Stimulated activated CD4-positive, alpha-beta T cell treated with anti-CD3 and anti-CD28 coated beads, Interleukin-4, amount 100 ng/mL, for 24 hours (primary cell): ENCODE measurements at regions not wholly inside any gene's neighbourhood (a gene's known extent, or its start where the extent isn't known, plus 50 kb on each side); places are given as distances from the start of the nearest gene placed in this dataset.

Source experiments
- DNase-seq: peaks from one replicate; pipeline ENCODE4 v3.0.0-alpha.2; 2020

DNA sequence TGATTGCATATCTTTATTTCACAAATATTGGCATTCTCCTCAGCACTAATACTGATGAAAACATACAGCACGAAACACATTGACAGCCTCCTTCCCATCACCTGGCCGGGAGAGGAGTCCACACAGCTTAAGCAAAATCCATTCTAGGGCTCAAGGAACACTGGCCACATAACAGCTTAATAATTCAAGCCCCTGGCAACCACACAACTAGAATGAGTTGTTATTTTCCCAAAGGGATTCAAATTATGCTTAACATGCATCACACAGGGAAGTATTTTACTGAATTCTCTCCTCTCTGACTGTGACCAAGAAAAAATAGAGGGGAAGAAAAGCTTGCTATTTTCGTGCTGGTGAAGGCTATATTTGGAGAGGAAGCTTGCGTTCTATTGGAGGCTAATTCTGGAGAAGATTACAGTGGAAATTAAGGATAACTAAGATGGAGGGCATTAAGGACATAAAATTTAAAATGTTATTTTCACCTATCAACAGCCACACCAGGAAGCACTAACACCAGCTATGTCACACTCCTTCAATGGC, 198.5 kb downstream of the ADGRG6 start:
- DNase-seq: no peak

DNA sequence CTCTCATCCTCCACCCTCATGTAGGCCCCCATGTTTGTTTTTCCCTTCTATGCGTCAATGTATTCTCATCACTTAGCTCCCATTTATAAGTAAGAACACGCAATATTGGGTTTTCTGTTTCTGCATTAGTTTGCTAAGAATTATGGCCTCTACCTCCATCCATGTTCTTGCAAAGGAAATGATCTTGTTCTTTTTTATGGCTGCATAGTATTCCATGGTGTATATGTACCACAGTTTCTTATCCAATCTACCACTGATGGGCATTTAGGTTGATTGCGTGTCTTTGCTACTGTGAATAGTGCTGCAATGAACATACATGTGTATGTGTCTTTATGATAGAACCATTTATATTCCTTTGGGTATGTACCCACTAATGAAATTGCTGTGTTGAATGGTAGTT, 200.0 kb downstream of the ADGRG6 start:
- DNase-seq: no peak

DNA sequence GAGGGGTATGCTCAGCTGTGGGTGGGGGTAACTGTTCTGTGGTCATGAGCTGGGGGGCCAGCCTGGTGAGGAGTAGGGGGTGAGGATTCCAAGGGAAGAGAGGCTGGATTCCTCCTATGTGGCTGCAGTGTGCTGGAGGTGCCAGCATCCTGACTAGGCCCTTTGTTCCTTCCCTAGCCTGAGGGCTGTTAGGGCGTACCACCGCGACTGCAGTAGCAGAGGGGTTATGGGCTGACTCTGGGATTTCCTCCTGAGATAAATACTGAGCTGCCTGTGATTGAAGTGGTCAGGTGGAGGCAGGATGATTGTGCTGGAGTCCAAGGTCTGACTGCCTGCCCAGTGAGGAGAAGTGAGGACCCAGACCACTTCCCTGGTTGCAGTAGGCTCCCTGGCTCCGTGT, 205.3 kb downstream of the ADGRG6 start:
- DNase-seq: no peak

DNA sequence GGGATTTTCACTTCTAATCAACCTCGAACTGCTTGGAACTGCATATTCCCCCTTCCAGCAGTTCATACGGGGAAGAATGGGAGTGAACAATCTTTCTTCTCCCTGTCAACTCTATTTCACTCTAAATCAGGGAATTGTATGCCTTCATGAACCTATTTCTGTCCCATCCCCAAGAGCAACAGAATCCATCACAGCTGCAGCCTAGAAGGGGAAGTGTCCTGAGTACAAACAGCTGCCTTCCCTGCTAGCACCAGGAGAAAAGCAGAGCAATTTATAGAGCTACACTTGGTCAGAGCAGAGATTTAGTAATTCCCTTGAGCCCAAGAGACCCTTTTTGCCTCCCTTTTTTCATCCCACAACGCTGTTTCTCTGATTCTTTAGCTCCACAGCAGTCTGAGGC, 208.4 kb downstream of the ADGRG6 start:
- no peak for DNase-seq

DNA sequence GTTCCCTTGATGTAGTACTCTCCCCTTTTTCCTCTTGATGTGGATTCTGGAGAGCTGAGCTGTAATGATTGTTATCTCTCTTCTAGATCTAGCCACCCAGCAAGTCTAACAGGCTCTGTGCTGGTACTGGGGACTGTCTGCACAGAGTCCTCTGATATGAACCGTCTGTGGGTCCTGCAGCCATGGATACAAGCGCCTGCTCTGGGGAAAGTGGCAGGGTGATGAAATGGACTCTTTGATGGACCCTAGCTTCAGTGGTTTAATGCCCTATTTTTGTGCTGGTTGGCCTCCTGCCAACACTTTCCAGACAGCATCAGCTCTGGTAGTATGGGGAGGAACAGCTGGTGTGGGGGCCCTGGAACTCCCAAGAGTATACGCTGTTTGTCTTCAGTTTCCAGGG, 216.3 kb downstream of the ADGRG6 start:
- DNase-seq: no peak

DNA sequence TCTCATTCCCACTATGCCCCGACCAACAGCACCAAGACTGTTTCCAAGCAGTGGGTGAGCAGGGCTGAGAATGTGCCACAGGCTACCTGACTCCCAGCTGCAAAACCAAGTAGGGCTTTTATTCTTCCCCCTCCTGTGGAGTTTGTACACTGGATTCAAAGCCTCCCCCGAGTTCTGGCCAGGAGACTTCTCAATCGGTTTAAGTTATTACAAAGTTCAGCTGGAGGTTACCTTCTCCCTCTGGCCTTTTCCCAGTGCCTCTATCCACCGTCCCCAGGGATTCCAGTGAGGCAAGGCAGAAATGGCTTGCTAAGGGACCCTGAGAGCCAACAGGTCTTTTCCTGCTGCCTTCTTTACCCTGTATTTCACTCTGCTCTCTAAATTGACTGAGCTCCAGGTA, 217.0 kb downstream of the ADGRG6 start:
- DNase-seq: no peak

DNA sequence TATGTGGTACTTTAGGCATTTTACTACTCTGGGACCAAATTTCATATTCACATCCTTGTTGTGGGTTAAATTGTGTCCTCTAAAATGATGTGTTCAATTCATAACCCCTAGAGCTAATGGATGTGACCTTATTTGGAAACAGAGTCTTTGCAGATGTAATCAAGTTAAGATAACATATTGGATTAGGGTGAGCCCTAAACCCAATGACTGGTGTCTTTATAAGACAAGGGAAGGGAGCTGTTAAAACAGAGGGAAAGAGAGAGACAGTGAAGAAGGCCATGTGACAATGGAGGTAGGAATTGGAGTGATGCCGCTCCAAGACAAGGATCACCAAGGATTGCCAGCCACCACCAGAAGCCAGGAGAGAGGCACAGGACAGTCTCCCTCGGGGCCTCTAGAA, 220.0 kb downstream of the ADGRG6 start:
- no peak for DNase-seq

DNA sequence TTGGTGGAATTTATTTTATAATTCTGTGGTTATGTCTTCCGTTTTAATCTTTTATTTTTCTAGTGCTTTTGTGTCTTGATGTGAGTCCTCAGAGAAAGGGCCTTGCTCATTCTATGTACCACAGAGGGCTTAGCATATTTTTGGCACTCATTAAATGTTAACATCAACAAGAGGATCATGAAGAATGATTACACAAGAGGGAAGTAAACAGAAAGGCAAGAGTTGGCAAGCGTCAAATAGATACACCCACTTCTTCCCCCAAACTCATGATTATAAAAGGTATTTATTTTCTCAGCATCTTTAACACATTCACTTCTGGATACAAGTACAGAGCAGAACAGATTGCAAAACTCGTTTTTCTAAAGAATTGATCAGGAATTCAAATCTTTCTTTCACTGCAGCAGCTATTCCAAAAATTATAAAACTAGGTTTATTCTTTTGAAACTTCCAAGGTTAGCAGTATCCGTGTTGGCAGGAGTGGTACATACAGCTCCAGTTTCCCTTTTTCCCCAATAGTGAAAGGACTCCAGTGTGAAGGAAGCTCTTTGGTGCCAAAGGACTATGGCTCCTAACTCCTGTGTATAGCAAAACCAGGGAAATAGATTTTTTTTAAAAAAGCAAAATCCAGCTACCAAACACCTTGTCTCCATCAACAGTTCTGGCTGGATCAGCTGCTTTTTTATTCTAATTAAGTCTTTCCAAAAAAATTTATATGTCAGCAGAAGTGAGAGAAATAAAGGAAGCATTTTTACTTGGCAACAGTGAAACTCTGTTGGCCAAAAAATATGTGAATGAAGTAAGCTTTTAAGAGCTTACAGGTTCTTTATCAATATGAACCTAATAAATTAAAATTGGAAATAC, 221.9 kb downstream of the ADGRG6 start:
- DNase-seq: no peak

DNA sequence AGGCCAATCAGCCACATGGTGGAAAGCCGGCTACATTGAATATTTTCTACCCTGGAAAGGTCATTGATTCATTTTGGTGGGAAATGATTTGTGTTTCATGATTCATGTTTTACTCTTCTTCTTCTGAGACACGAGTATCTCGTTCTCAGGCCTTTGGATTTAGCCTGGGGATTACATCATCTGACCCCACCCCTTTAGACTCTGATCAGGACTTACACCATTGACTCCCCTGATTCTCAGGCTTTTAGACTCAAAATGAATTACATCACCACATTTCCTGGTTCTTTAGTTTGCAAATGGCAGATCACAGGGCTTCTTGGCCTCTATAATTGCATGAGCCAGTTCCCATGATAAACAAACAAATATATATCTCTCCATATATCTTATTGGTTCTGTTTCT, 228.8 kb downstream of the ADGRG6 start:
- no peak for DNase-seq

DNA sequence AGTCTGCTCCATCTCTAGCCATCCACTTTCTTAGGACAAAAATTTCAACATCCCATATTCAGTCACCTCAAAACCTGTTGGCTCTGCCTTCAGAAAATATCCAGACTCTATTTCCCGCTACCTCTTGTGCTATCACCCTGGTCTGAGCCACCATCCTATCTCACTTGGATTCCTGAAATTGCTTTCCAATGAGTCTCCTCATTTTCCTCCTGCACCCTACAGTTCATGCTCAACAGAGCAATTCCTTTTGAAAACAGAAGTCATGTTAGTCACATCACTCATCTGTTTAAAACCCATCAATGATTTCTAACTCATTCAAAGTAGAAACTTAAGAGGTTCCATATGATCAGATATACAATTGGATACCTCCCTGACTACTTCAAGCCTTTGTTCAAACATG, 229.9 kb downstream of the ADGRG6 start:
- DNase-seq: no peak

DNA sequence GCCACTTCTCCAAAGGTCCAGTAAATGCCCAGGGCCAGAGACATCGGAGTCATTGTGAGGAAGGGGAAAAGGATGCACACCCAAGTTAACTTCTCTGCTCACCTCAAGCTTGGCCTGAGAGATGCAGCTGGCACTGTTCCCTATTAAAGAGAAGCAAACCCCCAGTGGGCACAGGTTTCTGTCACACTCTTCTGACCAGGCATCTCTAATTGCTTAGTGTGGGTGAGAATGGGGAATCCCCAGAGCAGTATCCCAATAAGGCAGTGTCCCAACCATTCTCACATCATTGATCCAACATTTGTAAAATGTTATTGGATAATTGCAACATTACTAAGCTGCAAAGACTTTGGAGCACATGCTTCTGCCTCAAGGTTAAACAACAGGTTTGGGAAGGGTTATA, 232.3 kb downstream of the ADGRG6 start:
- DNase-seq: no peak

DNA sequence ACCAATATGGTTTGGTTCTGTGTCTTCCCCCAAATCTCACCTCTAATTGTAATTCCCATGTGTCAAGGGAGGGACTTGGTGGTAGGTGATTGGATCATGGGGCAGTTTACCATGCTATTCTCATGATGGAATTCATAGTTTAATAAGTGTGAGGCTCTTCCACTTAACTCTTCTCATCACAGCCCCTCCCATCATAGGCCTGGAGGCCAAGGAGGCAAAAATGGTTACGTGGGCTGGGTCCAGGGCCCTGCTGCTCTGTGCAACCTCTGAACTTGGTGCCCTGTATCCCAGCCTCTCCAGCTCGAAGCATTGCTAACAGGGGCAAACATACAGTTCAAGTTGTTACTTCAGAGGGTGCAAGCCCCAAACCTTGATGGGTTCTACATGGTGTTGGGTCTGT, 232.7 kb downstream of the ADGRG6 start:
- no peak for DNase-seq

DNA sequence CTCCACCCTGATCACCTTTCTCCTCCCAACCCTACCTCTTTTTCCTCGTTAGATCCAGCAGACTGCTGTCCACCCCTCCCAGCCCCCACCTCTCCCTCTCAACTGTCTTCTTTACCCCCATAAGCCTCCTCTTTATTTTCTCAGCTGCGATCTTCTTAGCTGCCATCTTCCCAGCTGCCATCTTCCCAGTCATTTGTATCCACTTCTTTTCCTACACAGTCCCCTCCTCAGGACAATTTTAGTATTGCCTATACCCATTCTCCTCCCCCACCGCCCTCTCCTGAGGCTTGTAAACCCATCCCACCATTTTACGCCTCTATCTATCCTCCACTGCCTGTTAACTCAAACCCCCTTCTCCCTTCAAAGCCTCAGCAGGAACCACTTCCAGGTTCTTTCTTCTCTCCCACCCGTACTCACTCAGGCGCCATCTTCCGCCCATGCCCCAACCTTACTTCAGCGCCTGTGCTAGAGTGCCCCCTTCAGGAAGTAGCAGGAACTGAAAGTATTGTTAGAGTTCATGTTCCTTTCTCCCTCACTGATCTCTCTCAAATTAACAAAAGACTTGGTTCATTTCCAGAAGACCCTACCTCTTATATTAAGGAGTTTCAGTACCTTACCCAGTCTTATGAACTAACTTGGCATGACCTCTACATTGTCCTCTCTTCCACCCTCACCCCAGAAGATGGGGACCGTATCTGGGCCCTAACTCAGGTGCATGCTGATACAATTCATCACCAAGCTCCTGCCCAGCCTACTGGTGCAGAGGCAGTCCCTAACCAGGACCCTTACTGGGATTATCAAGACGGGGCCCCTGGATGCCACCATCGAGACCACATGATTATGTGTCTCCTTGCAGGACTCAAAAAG, 236.0 kb downstream of the ADGRG6 start:
- DNase-seq: no peak

DNA sequence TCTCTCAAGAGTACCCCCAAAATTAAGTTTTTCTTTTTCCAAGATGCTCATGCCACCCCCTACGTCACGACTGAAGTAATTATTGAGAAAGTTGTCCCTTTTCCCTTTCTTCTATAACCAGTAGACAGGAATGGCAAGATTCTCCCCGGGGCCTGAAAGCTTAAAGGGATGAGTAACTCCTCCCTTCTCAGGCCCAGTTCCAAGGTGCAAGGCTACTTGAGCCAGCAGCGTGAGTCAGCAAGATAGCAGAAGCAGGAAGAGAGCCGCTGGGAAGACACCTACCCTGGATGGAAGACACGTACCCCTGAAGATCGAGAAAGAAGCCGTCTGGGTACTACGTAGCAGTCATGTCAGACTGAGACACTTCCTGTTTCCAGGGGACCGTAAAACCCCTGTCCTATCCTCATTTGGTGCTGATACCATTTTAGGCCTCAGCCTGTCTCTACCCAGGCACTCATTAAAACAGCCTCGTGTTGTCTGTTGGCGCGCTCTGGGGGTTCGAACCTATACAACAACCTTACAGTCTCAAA, 241.0 kb downstream of the ADGRG6 start:
- no peak for DNase-seq

DNA sequence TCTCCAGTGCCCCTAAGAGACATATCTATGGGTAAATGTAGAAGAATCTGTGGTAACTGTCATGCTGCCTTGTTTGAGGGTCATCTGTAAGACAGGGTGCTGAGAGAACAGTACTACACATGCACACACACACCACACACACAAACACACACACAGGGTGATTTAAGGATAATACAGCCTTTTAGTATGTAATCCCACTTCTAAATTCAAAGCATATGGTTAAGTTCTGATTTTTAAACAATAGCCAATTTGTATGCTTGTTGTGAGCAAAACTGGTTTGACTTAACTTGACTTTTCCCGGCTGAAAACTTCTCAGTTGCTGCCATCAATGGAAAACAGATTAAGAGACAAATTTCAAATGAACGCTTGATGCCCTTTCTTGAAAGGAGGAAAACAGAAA, 241.8 kb downstream of the ADGRG6 start:
- no peak for DNase-seq

DNA sequence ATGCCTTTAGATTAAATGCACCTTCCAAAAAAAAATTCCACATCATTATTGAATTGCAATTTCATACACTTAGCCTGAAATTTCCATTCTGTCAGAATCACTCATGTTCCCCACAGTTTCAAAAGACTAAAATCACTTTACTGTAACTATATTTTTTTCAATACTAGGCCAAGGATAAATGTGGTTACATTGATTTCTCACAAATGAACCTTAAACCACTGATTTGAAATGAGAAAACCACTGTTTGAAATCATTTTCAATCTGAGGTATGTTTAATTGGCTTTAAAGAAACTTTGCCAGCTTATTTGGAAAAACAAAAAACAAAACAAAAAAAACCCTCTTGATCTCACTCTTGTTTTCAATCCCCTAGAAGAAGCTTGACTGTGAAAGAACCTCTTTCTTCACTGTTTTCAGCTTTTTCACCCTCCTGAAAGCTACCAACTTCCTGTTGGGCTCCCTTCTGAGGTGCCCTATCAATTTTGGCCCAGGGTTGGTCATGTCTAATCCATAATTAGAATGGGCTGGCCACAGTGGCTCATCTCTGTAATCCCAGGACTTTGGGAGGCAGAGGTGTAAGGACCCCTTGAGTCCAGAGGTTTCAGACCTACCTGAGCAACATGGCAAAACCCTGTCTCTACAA, 242.5 kb downstream of the ADGRG6 start:
- DNase-seq: no peak

DNA sequence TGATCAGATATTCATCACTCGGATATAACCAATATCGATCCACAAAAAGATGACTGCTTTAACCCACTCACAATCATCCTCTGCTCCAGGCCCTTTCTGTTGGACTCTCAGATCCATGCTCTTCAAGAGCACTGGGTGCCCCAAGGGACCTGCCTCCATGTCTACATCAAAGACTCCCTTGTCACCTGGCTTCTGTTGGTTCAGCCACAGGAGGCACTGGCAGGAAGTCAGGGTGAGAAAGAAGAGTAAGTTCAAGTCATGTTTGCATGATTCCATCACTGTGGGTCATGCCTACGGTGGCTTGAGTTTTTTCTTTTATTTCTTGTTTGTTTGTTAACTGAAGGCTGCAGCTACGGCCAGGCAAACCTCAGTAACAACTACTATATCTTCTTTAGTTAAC, 243.3 kb downstream of the ADGRG6 start:
- DNase-seq: no peak

DNA sequence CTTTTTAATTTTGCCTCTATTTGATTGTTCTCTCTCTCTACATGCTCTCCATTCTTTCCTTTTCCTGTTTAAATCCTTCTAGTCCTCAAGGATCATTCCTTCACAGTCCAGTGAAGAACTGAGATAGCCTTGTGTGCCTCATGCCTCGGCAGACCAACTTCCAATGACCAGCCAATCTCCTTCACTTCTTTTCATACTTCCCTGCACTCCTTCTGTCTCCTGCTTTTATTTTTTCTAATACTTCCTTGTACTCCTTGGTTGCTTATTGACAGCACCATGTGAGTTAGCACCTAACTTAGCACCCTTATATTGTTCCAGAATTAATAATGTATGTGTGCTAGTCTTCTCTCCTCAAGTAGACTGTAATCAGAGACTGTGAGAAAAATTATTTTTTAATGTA, 246.8 kb downstream of the ADGRG6 start:
- no peak for DNase-seq

DNA sequence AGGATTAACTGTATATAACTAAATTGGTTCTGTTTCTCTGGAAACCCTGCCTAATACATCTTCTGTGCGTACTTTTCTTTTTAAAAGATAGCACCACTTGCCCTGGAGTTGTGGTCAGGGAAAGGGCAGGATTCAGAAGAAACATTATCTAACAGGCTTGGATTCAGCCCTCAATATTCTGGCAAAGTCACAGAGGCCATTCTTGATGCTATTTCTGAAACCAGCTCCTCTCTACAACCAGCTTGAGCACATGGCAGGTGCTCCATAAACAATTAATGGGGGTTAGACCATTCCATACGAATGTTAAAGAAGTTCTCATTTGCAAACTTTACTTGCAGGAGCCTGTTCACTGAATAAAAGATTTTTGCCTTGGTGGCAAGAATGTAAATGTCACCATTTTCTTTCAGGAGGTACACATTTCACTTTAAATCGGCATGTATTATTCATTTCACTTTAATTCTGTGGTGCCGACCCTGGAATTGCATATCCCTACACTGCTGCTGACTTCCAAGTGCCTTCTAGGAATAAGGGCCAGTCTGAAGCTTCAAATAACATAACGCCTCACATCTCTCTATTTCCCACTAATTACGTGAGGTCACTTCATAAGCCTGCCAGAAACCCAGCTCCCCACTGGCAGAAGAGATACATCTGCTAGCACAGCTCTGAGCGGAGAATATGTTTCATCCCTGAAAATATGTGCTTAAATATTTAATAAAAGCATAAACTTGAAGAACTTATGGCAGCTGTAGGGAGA, 248.7 kb downstream of the ADGRG6 start:
- no peak for DNase-seq

DNA sequence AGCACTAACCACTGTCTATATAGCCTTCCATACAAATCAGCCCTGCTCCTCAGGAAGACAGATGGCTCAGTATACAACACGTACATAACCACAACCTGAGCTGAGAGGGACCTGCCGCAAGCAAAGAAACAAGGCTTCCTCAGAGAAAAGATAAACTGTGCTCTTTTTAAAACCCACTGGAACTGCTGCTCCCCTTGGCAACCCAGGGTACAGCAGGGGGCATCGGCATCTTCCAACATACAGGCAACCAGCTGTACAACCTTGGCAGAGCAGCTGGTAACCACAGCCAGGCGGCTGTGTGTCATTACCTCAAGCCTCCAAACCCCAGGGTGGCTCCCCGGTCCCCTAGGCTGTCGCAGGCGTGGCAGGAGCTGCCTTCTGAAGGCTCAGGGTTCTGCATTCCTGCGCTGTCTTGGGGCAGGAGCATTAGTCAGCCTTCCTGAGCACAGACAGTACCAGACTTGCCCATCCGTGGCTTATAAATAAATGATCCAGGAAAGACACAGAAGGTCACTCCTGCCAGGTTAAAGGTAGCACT, 249.5 kb downstream of the ADGRG6 start:
- peak; percentile 42 for DNase-seq

DNA sequence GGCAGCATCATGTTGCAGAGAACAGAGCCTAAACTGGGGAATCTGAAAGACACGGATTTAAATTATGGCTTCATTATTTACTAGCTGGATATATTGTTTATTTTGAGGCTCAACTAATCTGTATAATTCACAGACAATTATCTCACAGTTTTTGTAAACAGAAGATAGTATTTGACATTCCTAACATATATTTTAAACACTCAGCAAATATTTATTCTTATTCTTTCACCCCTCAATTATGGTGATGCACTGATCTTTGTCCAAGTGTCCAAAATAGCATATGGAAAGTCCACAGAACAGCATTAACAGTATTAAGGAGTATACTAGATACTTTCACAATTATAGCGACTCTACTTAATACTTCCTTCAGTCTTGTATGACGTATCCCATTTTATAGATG, 257.0 kb downstream of the ADGRG6 start:
- DNase-seq: no peak
